ENCODE measurements at regions not wholly inside any gene's neighbourhood (a gene's known extent, or its start where the extent isn't known, plus 50 kb on each side); places are given as distances from the start of the nearest gene placed in this dataset.

- in situ Hi-C loops (cut with MboI), result no loop called here
Observed at GRCh38 chr15:70437089-70437488, 326.3 kb downstream of the UACA start.

More at GRCh38 chr15:70437089-70437488, 326.3 kb downstream of the UACA start:
- DNase-seq (ENCODE audit: extremely low read depth in 1 of 4, low spot score in 3 of 4), result no peak
- Histone ChIP-seq H3K9me1 (ENCODE audit: control insufficient read depth, insufficient read depth, low read length) (no peaks in the 10 kb centered on the region), H4K20me1 (replicated peaks; ENCODE audit: control insufficient read depth, insufficient read depth, low read length) (no peaks in the 10 kb centered on the region), H3K9me3 (replicated peaks; ENCODE audit: control insufficient read depth, insufficient read depth, low read depth, low read length) (no peaks in the 10 kb centered on the region), H2AFZ (ENCODE audit: low read depth, low read length) (no peak overlapping the region), H3K9ac (ENCODE audit: insufficient read depth in 1 of 2, low read depth in 2 of 2, low read length in 2 of 2) (no peak overlapping the region), H3K27ac (ENCODE audit: extremely low read depth, low read depth, low read length) (no peak overlapping the region), H3K79me2 (ENCODE audit: control insufficient read depth, insufficient read depth, low read length) (no peaks in the 10 kb centered on the region), H3K4me3 (no peak overlapping the region), H3K4me1 (replicated peaks in 1 of 2; ENCODE audit: control insufficient read depth in 2 of 2, insufficient read depth in 2 of 2, low read length in 2 of 2) (peaks cover 28 to 57% of the 10 kb centered on the region in 2 experiments), H3K4me2 (ENCODE audit: insufficient read depth, low read length) (no peak overlapping the region), H3K27me3 (ENCODE audit: control insufficient read depth in 2 of 2, insufficient read depth in 2 of 2, low read length in 2 of 2) (no peaks in the 10 kb centered on the region), H3K36me3 (ENCODE audit: control insufficient read depth, insufficient read depth, low read length) (no peaks in the 10 kb centered on the region)
- 80% methylated on average over 6 of the region's 6 CpGs for WGBS (ENCODE audit: insufficient coverage, low coverage, missing lambda C conversion rate)
- no peak for ATAC-seq
- intact Hi-C loops (cut with micrococcal nuclease), result no loop called here
- ChIA-PET CTCF (ENCODE audit: low intra/inter-chr PET ratio) (no interaction called here), POLR2A (no interaction called here)
- no TSS peak for BruUV-seq (replicated peaks)
- TF ChIP-seq E2F5 (CRISPR knock-in tag; IDR thresholded peaks at IDR 0.05) (no peak), ZNF436 (CRISPR knock-in tag; IDR thresholded peaks at IDR 0.05) (no peak), ZNF592 (IDR thresholded peaks at IDR 0.05) (no peak), ZNF41 (CRISPR knock-in tag; conservative IDR thresholded peaks at IDR 0.05) (no peak), CCNT2 (IDR thresholded peaks at IDR 0.05; ENCODE audit: borderline replicate concordance, extremely low read depth, insufficient read length, low read depth, low read length) (no peak), MXD1 (CRISPR knock-in tag; IDR thresholded peaks at IDR 0.05; ENCODE audit: borderline replicate concordance, poor library complexity, severe bottlenecking) (no peak), CHD4 (IDR thresholded peaks at IDR 0.05; ENCODE audit: insufficient read depth, insufficient replicate concordance, low read depth, low read length, poor library complexity, severe bottlenecking) (no peak), SMARCA5 (IDR thresholded peaks at IDR 0.05) (no peak), MEIS2 (IDR thresholded peaks at IDR 0.05; ENCODE audit: partially characterized antibody) (no peak), HIVEP1 (CRISPR knock-in tag; IDR thresholded peaks at IDR 0.05) (no peak), CTCF (IDR thresholded peaks at IDR 0.05 in 2 of 3, conservative IDR thresholded peaks at IDR 0.05 in 1 of 3; ENCODE audit: insufficient read depth in 2 of 3, low read depth in 1 of 3, low read length in 3 of 3) (no peak), OTX1 (CRISPR knock-in tag; IDR thresholded peaks at IDR 0.05) (no peak), POLR2AphosphoS5 (IDR thresholded peaks at IDR 0.05; ENCODE audit: control insufficient read depth, insufficient read depth, low read depth, low read length) (no peak)
- no peak for FAIRE-seq
